SJCRH30 (cell line): ENCODE measurements at regions not wholly inside any gene's neighbourhood (a gene's known extent, or its start where the extent isn't known, plus 50 kb on each side); places are given as distances from the start of the nearest gene placed in this dataset.

Source experiments
- DNase-seq, 2 experiments: peaks; one replicate each; pipeline ENCODE4 v3.0.0-alpha.2; 2015 to 2020
- H3K27ac ChIP-seq: fragments of 250-450 bp; sonication (Bioruptor Pico); 2 replicates; pipeline ENCODE4 v1.5.1; 2020; ENCODE audit warnings: mild to moderate bottlenecking, moderate library complexity
- H3K27me3 ChIP-seq: fragments of 250-450 bp; sonication (Bioruptor Pico); 2 replicates; pipeline ENCODE4 v1.5.1; 2020; ENCODE audit warnings: mild to moderate bottlenecking, moderate library complexity
- H3K36me3 ChIP-seq: fragments of 250-450 bp; sonication (Bioruptor Pico); 2 replicates; pipeline ENCODE4 v1.5.1; 2020; ENCODE audit warnings: mild to moderate bottlenecking, moderate library complexity
- H3K4me1 ChIP-seq: fragments of 250-450 bp; sonication (Bioruptor Pico); 2 replicates; pipeline ENCODE4 v1.5.1; 2020; ENCODE audit warnings: mild to moderate bottlenecking, moderate library complexity
- H3K4me3 ChIP-seq: fragments of 250-450 bp; sonication (Bioruptor Pico); 2 replicates; pipeline ENCODE4 v1.5.1; 2020; ENCODE audit warnings: mild to moderate bottlenecking, moderate library complexity
- H3K9me3 ChIP-seq: fragments of 250-450 bp; sonication (Bioruptor Pico); replicated peaks from 2 replicates; pipeline ENCODE4 v1.5.1; 2020; ENCODE audit warnings: mild to moderate bottlenecking, moderate library complexity

- Histone ChIP-seq H3K9me3 (no peaks in the 10 kb centered on the region; the same call in 1 of the 2 replicates), H3K4me3 (no peak overlapping the region), H3K4me1 (no peaks in the 10 kb centered on the region), H3K36me3 (no peaks in the 10 kb centered on the region), H3K27ac (no peak overlapping the region), H3K27me3 (no peaks in the 10 kb centered on the region)
- no peak for DNase-seq
Measured at GRCh38 chr15:97210277-97210676, 750.2 kb upstream of the ARRDC4 start.

GRCh38 chr15:97215629-97216028 is 744.9 kb upstream of the ARRDC4 start:
- no peak for DNase-seq
- Histone ChIP-seq H3K4me3 (no peak overlapping the region), H3K4me1 (no peaks in the 10 kb centered on the region), H3K27me3 (no peaks in the 10 kb centered on the region), H3K9me3 (no peaks in the 10 kb centered on the region), H3K36me3 (no peaks in the 10 kb centered on the region), H3K27ac (no peak overlapping the region)

DNA sequence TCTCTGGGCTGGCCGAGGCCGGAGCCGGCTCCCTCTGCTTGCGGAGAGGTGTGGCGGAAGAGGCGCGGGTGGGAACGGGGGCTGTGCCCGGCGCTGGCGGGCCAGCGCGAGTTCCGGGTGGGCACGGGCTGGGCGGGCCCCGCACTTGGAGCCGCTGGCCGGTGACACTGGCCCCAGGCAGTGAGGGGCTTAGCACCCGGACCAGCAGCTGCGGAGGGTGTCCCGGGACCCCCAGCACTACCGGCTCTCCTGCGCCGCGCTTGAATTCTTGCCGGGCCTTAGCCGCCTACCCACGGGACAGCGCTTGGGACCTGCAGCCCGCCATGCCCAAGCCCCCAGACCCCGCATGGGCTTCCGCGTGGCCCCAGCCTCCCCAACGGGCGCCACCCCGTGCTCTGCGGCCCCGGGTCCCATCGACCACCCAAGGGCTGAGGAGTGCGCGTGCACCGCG is 736.3 kb upstream of the ARRDC4 start:
- Histone ChIP-seq H3K27ac (no peak overlapping the region), H3K27me3 (no peaks in the 10 kb centered on the region), H3K9me3 (no peaks in the 10 kb centered on the region), H3K36me3 (no peaks in the 10 kb centered on the region), H3K4me1 (no peaks in the 10 kb centered on the region), H3K4me3 (no peak overlapping the region)
- no peak for DNase-seq

DNA sequence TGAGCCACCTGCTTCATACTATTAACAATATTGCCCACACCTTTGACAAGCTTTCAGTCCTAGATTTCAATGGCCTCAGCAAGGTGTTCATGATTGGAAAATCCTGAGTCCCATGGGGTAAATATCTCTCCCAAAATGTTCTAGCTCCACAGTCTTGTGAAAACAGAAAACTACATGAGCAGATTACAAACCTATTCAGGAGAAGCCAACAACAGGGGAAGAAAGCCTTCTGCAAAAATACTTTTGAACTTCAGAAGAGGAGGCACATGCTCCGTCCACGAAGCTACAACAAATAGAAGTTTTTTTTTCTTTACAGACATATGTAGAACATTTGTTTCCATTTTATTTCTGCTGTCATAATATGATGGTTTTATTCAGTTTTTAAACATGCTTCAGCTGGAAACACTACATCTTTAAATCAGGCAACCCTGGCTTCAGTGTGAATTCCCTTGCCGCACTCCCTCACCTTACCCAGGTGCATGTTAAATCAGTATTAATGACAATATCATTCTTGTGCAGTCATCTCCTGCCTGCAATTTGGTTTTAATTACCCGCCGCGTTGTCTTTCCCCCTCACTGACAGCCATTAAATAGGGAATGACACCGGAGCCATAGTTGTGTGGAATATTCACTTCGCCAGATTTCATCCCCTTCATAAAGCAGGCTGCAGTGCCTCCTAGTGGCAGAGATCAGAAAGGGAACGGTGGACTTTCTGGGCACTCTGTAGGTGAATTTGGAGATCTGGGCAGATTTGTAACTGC is 725.5 kb upstream of the ARRDC4 start:
- Histone ChIP-seq H3K27ac (no peak overlapping the region), H3K4me1 (no peaks in the 10 kb centered on the region), H3K4me3 (no peak overlapping the region), H3K9me3 (no peaks in the 10 kb centered on the region), H3K36me3 (no peaks in the 10 kb centered on the region), H3K27me3 (no peaks in the 10 kb centered on the region)
- DNase-seq = peak; percentile 38 to 81

GRCh38 chr15:97235611-97235985 is 724.9 kb upstream of the ARRDC4 start:
- Histone ChIP-seq H3K9me3 (no peaks in the 10 kb centered on the region), H3K27ac (no peak overlapping the region), H3K4me3 (no peak overlapping the region), H3K36me3 (no peaks in the 10 kb centered on the region), H3K27me3 (no peaks in the 10 kb centered on the region), H3K4me1 (no peaks in the 10 kb centered on the region)
- no peak for DNase-seq

GRCh38 chr15:97236140-97236539 is 724.4 kb upstream of the ARRDC4 start:
- Histone ChIP-seq H3K27me3 (no peaks in the 10 kb centered on the region), H3K4me1 (no peaks in the 10 kb centered on the region), H3K4me3 (no peak overlapping the region), H3K36me3 (no peaks in the 10 kb centered on the region), H3K9me3 (no peaks in the 10 kb centered on the region), H3K27ac (no peak overlapping the region)
- DNase-seq = no peak

GRCh38 chr15:97237160-97237559 is 723.3 kb upstream of the ARRDC4 start:
- DNase-seq = no peak
- Histone ChIP-seq H3K9me3 (no peaks in the 10 kb centered on the region), H3K4me1 (no peaks in the 10 kb centered on the region), H3K27ac (no peak overlapping the region), H3K36me3 (no peaks in the 10 kb centered on the region), H3K27me3 (no peaks in the 10 kb centered on the region), H3K4me3 (no peak overlapping the region)

DNA sequence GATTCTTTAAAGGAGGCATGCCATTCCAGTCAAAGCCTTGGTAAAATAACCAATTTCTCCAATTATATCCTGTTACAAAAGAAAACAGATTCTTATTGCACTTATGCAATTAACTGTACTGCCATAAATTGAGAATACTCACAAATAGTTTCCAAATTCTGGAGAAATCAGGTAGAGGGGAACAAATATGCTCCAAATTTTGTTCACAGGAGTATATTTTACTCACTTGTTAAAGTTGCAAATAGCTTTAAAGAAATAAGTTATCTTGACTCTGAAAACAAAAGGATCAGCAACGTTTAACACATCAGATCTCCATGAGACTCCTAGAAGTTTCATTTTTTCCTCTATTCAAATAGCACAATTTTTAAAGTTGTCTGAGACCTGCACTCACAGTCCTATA is 712.1 kb upstream of the ARRDC4 start:
- no peak overlapping the region for H3K27ac ChIP-seq
- DNase-seq = no peak
- H3K27me3 ChIP-seq = no peaks in the 10 kb centered on the region
- no peak overlapping the region for H3K4me3 ChIP-seq
- H3K36me3 ChIP-seq = no peaks in the 10 kb centered on the region
- H3K4me1 ChIP-seq = no peaks in the 10 kb centered on the region
- no peaks in the 10 kb centered on the region for H3K9me3 ChIP-seq

GRCh38 chr15:97259943-97260342 is 700.6 kb upstream of the ARRDC4 start:
- Histone ChIP-seq H3K9me3 (no peaks in the 10 kb centered on the region), H3K36me3 (no peaks in the 10 kb centered on the region), H3K4me1 (no peaks in the 10 kb centered on the region), H3K27ac (no peak overlapping the region), H3K4me3 (no peak overlapping the region), H3K27me3 (0 out of 2 replicates have a peak, but pooled peaks cover 7% of the 10 kb centered on the region)
- no peak for DNase-seq

DNA sequence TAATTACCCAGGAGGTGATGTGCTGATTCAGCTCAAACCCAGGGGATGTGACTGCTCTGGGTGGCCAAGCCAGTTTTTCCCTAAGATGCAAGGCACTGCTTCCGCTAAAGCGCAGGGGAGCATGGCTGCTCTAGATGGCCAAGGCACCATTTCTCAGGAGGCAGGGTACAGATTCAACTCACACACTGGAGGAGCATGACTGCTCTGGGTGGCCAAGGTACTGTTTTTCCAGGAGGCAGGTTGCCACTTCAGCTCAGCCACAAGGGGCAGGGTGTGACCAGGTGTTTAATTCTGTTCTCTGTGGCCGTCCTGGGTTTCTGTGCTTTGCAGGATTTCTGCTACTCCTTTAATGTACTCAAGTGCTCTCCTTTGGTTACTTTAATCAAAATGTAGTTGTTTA is 659.3 kb upstream of the ARRDC4 start:
- no peak for DNase-seq
- no peaks in the 10 kb centered on the region for H3K4me1 ChIP-seq
- H3K9me3 ChIP-seq = no peaks in the 10 kb centered on the region
- no peak overlapping the region for H3K27ac ChIP-seq
- no peaks in the 10 kb centered on the region; the same call in 1 of the 2 replicates for H3K27me3 ChIP-seq
- no peak overlapping the region for H3K4me3 ChIP-seq
- no peaks in the 10 kb centered on the region for H3K36me3 ChIP-seq

DNA sequence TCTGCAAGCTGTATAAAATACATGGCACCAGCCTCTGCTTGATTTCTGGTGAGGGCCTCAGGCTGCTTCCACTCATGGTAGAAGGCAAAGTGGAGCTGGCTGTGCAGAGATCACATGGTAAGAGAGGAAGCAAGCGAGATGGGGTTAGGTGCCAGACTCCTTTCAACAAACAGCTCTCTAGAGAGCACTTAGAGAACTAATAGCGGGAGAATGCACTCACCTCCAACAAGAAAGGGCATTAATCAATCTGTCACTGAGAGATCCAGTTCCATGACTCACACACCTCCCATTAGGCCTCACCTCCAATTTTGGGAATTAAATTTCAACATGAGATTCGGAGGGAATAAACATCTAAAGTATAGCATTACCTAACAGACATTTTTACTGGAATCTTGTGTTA is 644.1 kb upstream of the ARRDC4 start:
- H3K4me1 ChIP-seq = no peaks in the 10 kb centered on the region
- H3K36me3 ChIP-seq = no peaks in the 10 kb centered on the region
- H3K27ac ChIP-seq = no peak overlapping the region
- H3K4me3 ChIP-seq = no peak overlapping the region
- H3K9me3 ChIP-seq = 0 out of 2 replicates have a peak, but pooled peaks cover 2% of the 10 kb centered on the region
- no peaks in the 10 kb centered on the region for H3K27me3 ChIP-seq
- no peak for DNase-seq

GRCh38 chr15:97317163-97317562 is 643.3 kb upstream of the ARRDC4 start:
- 0 out of 2 replicates have a peak, but pooled peaks cover 2% of the 10 kb centered on the region for H3K9me3 ChIP-seq
- no peaks in the 10 kb centered on the region for H3K4me1 ChIP-seq
- no peak overlapping the region for H3K27ac ChIP-seq
- no peaks in the 10 kb centered on the region for H3K27me3 ChIP-seq
- H3K4me3 ChIP-seq = no peak overlapping the region
- DNase-seq = no peak
- H3K36me3 ChIP-seq = no peaks in the 10 kb centered on the region

- Histone ChIP-seq H3K4me1 (no peaks in the 10 kb centered on the region), H3K27me3 (no peaks in the 10 kb centered on the region), H3K36me3 (no peaks in the 10 kb centered on the region), H3K27ac (no peak overlapping the region), H3K4me3 (no peak overlapping the region), H3K9me3 (0 out of 2 replicates have a peak, but pooled peaks cover 2% of the 10 kb centered on the region)
- DNase-seq = no peak
Measured at GRCh38 chr15:97319291-97319690, 641.2 kb upstream of the ARRDC4 start.

- Histone ChIP-seq H3K4me3 (no peak overlapping the region), H3K27ac (no peak overlapping the region), H3K36me3 (no peaks in the 10 kb centered on the region), H3K9me3 (no peaks in the 10 kb centered on the region), H3K27me3 (no peaks in the 10 kb centered on the region), H3K4me1 (no peaks in the 10 kb centered on the region)
- no peak for DNase-seq
Measured at GRCh38 chr15:97346221-97346620, 614.3 kb upstream of the ARRDC4 start.

GRCh38 chr15:97350813-97351212 is 609.7 kb upstream of the ARRDC4 start:
- no peak for DNase-seq
- Histone ChIP-seq H3K4me1 (no peaks in the 10 kb centered on the region), H3K27ac (no peak overlapping the region), H3K4me3 (no peak overlapping the region), H3K27me3 (no peaks in the 10 kb centered on the region), H3K9me3 (no peaks in the 10 kb centered on the region), H3K36me3 (no peaks in the 10 kb centered on the region)

GRCh38 chr15:97383516-97383915 is 577.0 kb upstream of the ARRDC4 start:
- H3K4me3 ChIP-seq = no peak overlapping the region
- H3K27me3 ChIP-seq = 0 out of 2 replicates have a peak, but pooled peaks cover 8% of the 10 kb centered on the region
- H3K36me3 ChIP-seq = no peaks in the 10 kb centered on the region
- DNase-seq = no peak
- no peak overlapping the region for H3K27ac ChIP-seq
- H3K9me3 ChIP-seq = no peaks in the 10 kb centered on the region; the same call in 1 of the 2 replicates
- H3K4me1 ChIP-seq = no peaks in the 10 kb centered on the region
